ENCODE measurements at regions not wholly inside any gene's neighbourhood (a gene's known extent, or its start where the extent isn't known, plus 50 kb on each side); places are given as distances from the start of the nearest gene placed in this dataset.

- DNase-seq: no peak
Observed at GRCh38 chr3:127137113-127137512, 55.8 kb upstream of the PRR23E start.

- DNase-seq: no peak
Observed at GRCh38 chr3:127137757-127138536, 55.0 kb upstream of the PRR23E start.

GRCh38 chr3:127139601-127140500 is 53.1 kb upstream of the PRR23E start:
- no peak for DNase-seq

DNA sequence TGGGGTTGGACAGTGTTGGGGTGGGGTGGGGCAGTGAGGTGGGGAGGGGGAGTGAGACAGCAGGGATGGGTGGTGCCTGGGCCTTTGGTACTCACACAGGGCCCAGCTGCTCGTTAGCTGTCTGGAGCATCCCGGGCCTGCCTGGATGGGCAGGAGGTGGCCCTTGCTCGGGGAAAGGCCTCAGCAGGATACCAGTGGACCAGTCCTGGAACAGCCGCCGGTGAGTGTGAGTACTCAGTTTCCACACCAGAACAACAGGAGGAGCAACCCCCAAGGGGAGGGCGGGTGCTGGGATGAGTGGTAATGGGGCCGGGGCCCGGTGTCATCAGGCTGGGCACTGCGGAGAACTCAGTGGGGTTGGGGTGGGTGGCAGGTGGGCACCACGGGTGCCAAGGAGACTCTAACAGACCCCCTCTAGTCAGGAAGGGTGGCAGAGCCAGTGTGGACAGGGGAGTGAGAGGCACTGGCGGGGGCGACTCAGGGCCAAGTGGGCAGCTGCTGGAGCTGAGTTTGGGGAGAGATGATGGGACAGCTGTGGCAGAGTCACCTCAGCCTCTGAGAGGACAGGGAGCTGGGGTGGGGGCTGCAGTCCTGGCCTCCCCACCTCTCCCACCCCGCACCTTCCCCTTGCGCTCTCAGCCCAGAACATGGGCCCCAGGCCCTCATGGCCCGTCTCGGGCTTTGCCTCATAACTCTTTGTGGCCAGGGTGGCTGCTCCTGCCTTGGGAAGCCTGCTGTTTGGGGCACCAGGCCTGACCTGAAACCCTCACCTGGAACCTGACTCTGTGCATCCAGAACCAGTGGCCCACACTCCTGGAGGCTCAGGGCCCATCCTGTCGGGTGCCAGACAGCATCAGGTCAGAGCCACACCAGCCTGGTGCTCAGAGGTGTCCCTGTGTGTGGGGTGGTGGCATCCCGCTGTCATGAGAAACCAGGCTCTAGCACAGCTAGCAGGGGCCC is 52.1 kb upstream of the PRR23E start:
- DNase-seq: no peak

GRCh38 chr3:127141921-127142730 is 50.8 kb upstream of the PRR23E start:
- no peak for DNase-seq

All from suppressor macrophage treated with lipopolysaccharide for 4 hours (primary cell).